ENCODE measurements at regions not wholly inside any gene's neighbourhood (a gene's known extent, or its start where the extent isn't known, plus 50 kb on each side); places are given as distances from the start of the nearest gene placed in this dataset.

GRCh38 chrX:36913551-36913950, 94.6 kb upstream of the FAM47C start:
- H3K27ac ChIP-seq = no peak overlapping the region
- intact Hi-C loops (cut with DNase I; ENCODE audit: low total_unique reads) = no loop called here
- no peak for DNase-seq
- no peak overlapping the region for H3K4me3 ChIP-seq
- WGBS, 5 donors = 59 to 76% (median 70%) methylated on average over 3 of the region's 3 CpGs
- no peaks in the 10 kb centered on the region for H3K9me3 ChIP-seq
- no peaks in the 10 kb centered on the region for H3K4me1 ChIP-seq
- H3K27me3 ChIP-seq = no peaks in the 10 kb centered on the region
- no peaks in the 10 kb centered on the region for H3K36me3 ChIP-seq
- no peak for TF ChIP-seq POLR2A (IDR thresholded peaks at IDR 0.05)
- no peak for TF ChIP-seq EP300 (IDR thresholded peaks at IDR 0.05)
- no peak for TF ChIP-seq CTCF (IDR thresholded peaks at IDR 0.05)
- TF ChIP-seq POLR2AphosphoS5 (IDR thresholded peaks at IDR 0.05) = no peak

GRCh38 chrX:36916941-36917340, 91.2 kb upstream of the FAM47C start:
- WGBS, 5 donors = 68 to 90% (median 78%) methylated on average over 2 of the region's 2 CpGs
- Histone ChIP-seq H3K4me3 (no peak overlapping the region), H3K27ac (no peak overlapping the region), H3K9me3 (no peaks in the 10 kb centered on the region), H3K4me1 (no peaks in the 10 kb centered on the region), H3K36me3 (no peaks in the 10 kb centered on the region), H3K27me3 (no peaks in the 10 kb centered on the region)
- TF ChIP-seq EP300 (IDR thresholded peaks at IDR 0.05) (no peak), CTCF (IDR thresholded peaks at IDR 0.05) (no peak), POLR2A (IDR thresholded peaks at IDR 0.05) (no peak), POLR2AphosphoS5 (IDR thresholded peaks at IDR 0.05) (no peak)
- intact Hi-C loops (cut with DNase I; ENCODE audit: low total_unique reads) = no loop called here
- DNase-seq = no peak

GRCh38 chrX:36927712-36928111, 80.5 kb upstream of the FAM47C start:
- H3K4me3 ChIP-seq = no peak overlapping the region
- H3K27ac ChIP-seq = no peak overlapping the region
- H3K9me3 ChIP-seq = peaks cover 0 to 20% (median 6%) of the 10 kb centered on the region in 4 donors
- no peak for DNase-seq
- H3K36me3 ChIP-seq = no peaks in the 10 kb centered on the region
- intact Hi-C loops (cut with DNase I; ENCODE audit: low total_unique reads) = no loop called here
- 44 to 86% (median 48%) methylated on average over 1 of the region's 1 CpG for WGBS, 5 donors
- no peaks in the 10 kb centered on the region for H3K4me1 ChIP-seq
- H3K27me3 ChIP-seq = peaks cover 0 to 7% (median 0%) of the 10 kb centered on the region in 3 donors
- TF ChIP-seq POLR2AphosphoS5 (IDR thresholded peaks at IDR 0.05) = no peak
- no peak for TF ChIP-seq CTCF (IDR thresholded peaks at IDR 0.05)
- TF ChIP-seq EP300 (IDR thresholded peaks at IDR 0.05) = no peak
- TF ChIP-seq POLR2A (IDR thresholded peaks at IDR 0.05) = no peak

- H3K4me3 ChIP-seq = no peak overlapping the region
- H3K27me3 ChIP-seq = peaks cover 0 to 7% (median 0%) of the 10 kb centered on the region in 3 donors
- intact Hi-C loops (cut with DNase I; ENCODE audit: low total_unique reads) = no loop called here
- no peaks in the 10 kb centered on the region for H3K36me3 ChIP-seq
- H3K4me1 ChIP-seq = no peaks in the 10 kb centered on the region
- DNase-seq = no peak
- H3K27ac ChIP-seq = no peak overlapping the region
- TF ChIP-seq POLR2AphosphoS5 (IDR thresholded peaks at IDR 0.05) (no peak), CTCF (IDR thresholded peaks at IDR 0.05) (no peak), POLR2A (IDR thresholded peaks at IDR 0.05) (no peak), EP300 (IDR thresholded peaks at IDR 0.05) (no peak)
- peaks cover 0 to 20% (median 6%) of the 10 kb centered on the region in 4 donors for H3K9me3 ChIP-seq
- 29 to 67% (median 40%) methylated on average over 1 of the region's 1 CpG for WGBS, 5 donors
Observed at GRCh38 chrX:36930491-36930890, 77.7 kb upstream of the FAM47C start.
